ENCODE measurements at regions not wholly inside any gene's neighbourhood (a gene's known extent, or its start where the extent isn't known, plus 50 kb on each side); places are given as distances from the start of the nearest gene placed in this dataset.

- H3K27ac ChIP-seq, result no peak overlapping the region
- TF ChIP-seq ZFX (IDR thresholded peaks at IDR 0.05; ENCODE audit: borderline replicate concordance) (no peak), CTCF (IDR thresholded peaks at IDR 0.05) (no peak)
Observed at GRCh38 chr14:23708343-23708742, 72.2 kb downstream of the DHRS2 start.

DNA sequence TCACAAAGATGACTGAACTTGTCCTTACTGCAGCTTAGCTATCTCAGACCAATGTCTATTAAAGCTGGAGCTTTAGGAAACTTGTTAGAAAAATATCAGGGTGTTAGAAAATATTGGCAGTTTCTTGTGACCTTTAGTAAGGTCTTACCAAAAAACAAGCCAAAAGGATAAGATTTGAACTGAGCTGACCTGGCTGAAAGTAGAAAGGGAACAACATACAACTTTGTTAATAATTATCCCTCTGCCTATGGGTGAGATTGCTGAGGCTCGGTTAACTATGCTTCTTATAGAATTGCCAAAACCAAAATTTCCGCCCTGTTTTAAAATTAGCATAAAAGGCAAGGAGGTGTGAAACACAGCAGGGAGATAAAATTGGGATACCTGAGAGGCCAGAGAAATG is 73.8 kb downstream of the DHRS2 start:
- no peak overlapping the region for H3K27ac ChIP-seq
- TF ChIP-seq CTCF (IDR thresholded peaks at IDR 0.05) (no peak), ZFX (IDR thresholded peaks at IDR 0.05; ENCODE audit: borderline replicate concordance) (no peak)

DNA sequence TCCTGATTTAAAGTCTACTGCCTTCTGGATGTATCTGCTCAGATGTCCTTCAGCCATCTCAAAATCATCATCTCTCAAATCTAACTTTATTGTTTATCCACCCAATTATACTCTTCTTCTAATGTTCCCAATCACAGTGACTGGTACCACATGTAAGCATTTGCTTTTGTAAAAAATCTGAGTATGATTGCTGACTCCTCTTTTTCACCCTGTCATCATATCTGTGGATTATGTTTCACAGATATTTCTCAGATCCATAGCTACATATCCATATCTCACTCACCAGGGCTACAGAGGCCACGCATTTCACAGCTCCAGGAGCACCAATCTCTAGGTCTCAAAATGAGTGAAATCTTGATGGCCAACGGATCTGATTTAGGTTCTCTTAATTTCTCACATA is 76.1 kb downstream of the DHRS2 start:
- TF ChIP-seq CTCF (IDR thresholded peaks at IDR 0.05), result no peak
- TF ChIP-seq ZFX (IDR thresholded peaks at IDR 0.05; ENCODE audit: borderline replicate concordance), result no peak
- H3K27ac ChIP-seq, result no peak overlapping the region

DNA sequence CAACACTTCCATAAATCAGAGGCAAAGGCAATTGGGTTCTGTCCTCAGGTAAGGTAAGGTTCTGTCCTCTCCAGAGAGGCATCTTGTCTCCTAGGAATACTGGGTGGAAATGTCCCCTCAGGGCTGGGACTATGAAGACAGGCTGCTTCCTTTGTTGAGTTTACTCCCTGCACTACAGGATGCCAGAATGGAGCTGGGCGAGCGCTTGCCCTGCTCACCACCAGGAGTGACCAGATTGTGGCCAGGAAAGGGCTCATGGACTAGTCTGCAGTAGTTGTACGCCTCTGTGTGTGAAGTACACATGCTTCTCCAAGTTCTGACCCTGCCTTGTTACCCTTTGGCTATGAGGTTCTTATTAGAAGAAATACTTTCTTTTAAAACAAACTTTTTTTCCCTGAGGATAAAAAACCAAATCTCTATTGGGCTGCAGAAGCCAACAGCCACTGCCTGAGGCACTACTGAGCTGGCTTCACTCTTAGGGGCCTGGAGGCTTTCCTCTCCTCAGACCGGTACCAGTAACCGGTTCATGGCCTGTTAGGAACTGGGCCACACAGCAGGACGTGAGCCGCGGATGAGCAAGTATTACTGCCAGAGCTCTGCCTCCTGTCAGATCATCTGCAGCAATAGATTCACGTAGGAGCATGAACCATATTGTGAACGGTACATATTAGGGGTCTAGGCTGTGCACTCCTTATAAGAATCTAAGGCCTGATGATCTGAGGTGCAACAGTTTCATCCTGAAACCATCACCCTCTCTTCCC is 83.2 kb downstream of the DHRS2 start:
- TF ChIP-seq CTCF (IDR thresholded peaks at IDR 0.05), result no peak
- TF ChIP-seq ZFX (IDR thresholded peaks at IDR 0.05; ENCODE audit: borderline replicate concordance), result no peak
- H3K27ac ChIP-seq, result no peak overlapping the region

DNA sequence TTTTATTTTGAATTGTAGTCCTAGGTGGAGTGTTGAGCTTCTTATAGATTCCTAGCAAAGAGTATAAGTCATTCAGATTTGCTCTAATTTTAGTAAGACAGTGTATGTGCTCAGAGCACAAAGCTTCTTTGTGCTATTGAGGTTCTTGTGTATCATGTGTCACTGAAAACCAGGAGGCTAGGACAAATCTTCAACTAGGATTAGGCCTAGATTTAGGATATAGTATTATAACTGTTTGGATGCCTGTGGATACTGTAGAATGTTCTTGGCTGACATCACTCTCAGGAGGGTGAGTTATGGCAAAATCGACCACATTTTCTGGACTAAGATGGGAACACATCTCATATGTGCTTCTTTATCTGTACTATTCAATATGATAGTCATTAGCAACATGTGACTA is 86.5 kb downstream of the DHRS2 start:
- TF ChIP-seq CTCF (IDR thresholded peaks at IDR 0.05) (no peak), ZFX (IDR thresholded peaks at IDR 0.05; ENCODE audit: borderline replicate concordance) (no peak)
- H3K27ac ChIP-seq, result no peak overlapping the region

DNA sequence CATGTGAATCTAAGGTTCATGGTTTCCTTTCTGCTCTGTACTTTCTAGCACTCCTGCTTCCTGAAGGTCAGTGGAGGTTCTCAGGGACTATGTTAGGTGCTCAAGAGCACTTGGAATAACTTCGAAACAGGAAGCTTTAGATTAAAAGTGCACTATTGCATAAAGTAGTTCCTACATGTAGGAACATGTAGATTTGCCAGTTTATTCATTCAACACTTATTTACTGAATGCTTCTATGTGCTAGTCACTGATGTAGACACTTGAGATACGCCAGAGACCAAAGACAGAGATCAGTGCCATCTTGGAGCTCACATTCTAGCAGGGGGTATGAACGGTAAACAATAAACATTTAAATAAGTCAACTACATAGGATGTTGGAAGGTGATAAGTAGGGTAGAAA is 87.7 kb downstream of the DHRS2 start:
- H3K27ac ChIP-seq, result no peak overlapping the region
- TF ChIP-seq CTCF (IDR thresholded peaks at IDR 0.05) (no peak), ZFX (IDR thresholded peaks at IDR 0.05; ENCODE audit: borderline replicate concordance) (no peak)

DNA sequence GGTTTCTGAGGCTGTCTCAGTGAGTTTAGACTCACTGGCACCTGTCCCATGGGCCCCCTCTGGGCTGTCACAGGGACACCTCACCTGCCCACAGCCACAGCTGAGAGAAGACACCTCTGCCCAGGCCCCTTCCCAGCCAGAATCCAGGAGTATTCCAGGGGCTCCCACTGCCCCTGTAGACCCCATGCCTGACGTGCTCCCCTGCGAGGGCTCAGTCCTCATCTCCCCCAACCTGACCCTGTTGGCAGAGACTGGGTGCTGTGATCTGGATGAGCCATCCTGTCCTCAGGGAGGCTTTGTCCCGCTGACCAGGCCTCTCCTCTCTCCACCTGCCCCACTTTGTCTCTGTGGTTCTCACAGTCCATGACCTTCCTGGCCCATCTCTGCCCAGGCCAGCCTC is 89.4 kb downstream of the DHRS2 start:
- H3K27ac ChIP-seq, result no peak overlapping the region
- TF ChIP-seq ZFX (IDR thresholded peaks at IDR 0.05; ENCODE audit: borderline replicate concordance), result no peak
- no peak for TF ChIP-seq CTCF (IDR thresholded peaks at IDR 0.05)

Measured in 22Rv1 (cell line).